ENCODE measurements at regions not wholly inside any gene's neighbourhood (a gene's known extent, or its start where the extent isn't known, plus 50 kb on each side); places are given as distances from the start of the nearest gene placed in this dataset.

GRCh38 chr2:129721236-129721635 lies 258.2 kb upstream of the RAB6C start:
- Histone ChIP-seq H3K9me3 (ENCODE audit: control insufficient read depth in 1 of 2, insufficient read depth in 1 of 2, low read length in 2 of 2) (peaks cover 0 to 4% of the 10 kb centered on the region in 2 experiments), H3K27ac (ENCODE audit: low read depth in 1 of 2, low read length in 2 of 2) (no peak overlapping the region), H3K36me3 (ENCODE audit: insufficient read depth, low read length) (no peaks in the 10 kb centered on the region), H3K4me3 (ENCODE audit: low read length) (no peak overlapping the region), H3K4me1 (ENCODE audit: insufficient read depth, low read length) (no peaks in the 10 kb centered on the region), H3K27me3 (ENCODE audit: control insufficient read depth in 1 of 2, insufficient read depth in 2 of 2, low read length in 2 of 2) (no peaks in the 10 kb centered on the region)
- no peaks in the 10 kb centered on the region for H3K4me1 Mint-ChIP-seq (ENCODE audit: low read depth)
- H3K4me3 Mint-ChIP-seq: no peak overlapping the region
- DNase-seq (no peak), ATAC-seq (ENCODE audit: poor library complexity) (no peak)
- ChIA-PET CTCF (no interaction called here), POLR2A (no interaction called here)
- intact Hi-C loops (cut with DNase I, micrococcal nuclease): no loop called here
- H3K36me3 Mint-ChIP-seq (ENCODE audit: low read depth): no peaks in the 10 kb centered on the region
- no peak overlapping the region for H3K27ac Mint-ChIP-seq
- TF ChIP-seq, protein P1, sequence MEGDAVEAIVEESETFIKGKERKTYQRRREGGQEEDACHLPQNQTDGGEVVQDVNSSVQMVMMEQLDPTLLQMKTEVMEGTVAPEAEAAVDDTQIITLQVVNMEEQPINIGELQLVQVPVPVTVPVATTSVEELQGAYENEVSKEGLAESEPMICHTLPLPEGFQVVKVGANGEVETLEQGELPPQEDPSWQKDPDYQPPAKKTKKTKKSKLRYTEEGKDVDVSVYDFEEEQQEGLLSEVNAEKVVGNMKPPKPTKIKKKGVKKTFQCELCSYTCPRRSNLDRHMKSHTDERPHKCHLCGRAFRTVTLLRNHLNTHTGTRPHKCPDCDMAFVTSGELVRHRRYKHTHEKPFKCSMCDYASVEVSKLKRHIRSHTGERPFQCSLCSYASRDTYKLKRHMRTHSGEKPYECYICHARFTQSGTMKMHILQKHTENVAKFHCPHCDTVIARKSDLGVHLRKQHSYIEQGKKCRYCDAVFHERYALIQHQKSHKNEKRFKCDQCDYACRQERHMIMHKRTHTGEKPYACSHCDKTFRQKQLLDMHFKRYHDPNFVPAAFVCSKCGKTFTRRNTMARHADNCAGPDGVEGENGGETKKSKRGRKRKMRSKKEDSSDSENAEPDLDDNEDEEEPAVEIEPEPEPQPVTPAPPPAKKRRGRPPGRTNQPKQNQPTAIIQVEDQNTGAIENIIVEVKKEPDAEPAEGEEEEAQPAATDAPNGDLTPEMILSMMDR (IDR thresholded peaks at IDR 0.05): no peak
- H3K9me3 Mint-ChIP-seq: no peaks in the 10 kb centered on the region
- peaks cover 11% of the 10 kb centered on the region for H3K27me3 Mint-ChIP-seq

DNA sequence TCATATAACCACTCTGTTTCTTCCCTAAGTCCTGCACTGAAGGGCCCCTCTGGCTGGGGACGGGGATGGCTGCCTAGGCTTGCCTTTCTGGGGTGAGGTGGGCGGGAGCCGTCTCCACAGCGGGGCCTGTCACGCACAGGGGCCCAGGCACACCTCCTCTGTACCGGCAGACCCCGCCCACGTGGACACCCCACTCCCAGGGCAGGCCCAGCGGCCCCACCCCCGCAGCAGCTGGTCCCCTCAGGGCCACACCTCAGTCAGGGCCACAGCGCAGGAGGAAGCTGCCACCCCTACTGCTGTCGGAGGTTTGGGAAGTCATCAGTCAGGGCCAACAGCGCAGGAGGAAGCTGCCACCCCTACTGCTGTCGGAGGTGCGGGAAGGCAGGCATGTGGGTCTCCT lies 257.6 kb upstream of the RAB6C start:
- Mint-ChIP-seq H3K27me3 (peaks cover 11% of the 10 kb centered on the region), H3K4me1 (ENCODE audit: low read depth) (no peaks in the 10 kb centered on the region), H3K36me3 (ENCODE audit: low read depth) (no peaks in the 10 kb centered on the region), H3K9me3 (no peaks in the 10 kb centered on the region), H3K4me3 (no peak overlapping the region), H3K27ac (no peak overlapping the region)
- Histone ChIP-seq H3K36me3 (ENCODE audit: insufficient read depth, low read length) (no peaks in the 10 kb centered on the region), H3K4me1 (ENCODE audit: insufficient read depth, low read length) (no peaks in the 10 kb centered on the region), H3K9me3 (ENCODE audit: control insufficient read depth in 1 of 2, insufficient read depth in 1 of 2, low read length in 2 of 2) (peaks cover 0 to 4% of the 10 kb centered on the region in 2 experiments), H3K27me3 (ENCODE audit: control insufficient read depth in 1 of 2, insufficient read depth in 2 of 2, low read length in 2 of 2) (no peaks in the 10 kb centered on the region), H3K27ac (ENCODE audit: low read depth in 1 of 2, low read length in 2 of 2) (no peak overlapping the region), H3K4me3 (ENCODE audit: low read length) (no peak overlapping the region)
- DNase-seq (no peak), ATAC-seq (ENCODE audit: poor library complexity) (no peak)
- TF ChIP-seq, protein P1 (IDR thresholded peaks at IDR 0.05): no peak
- intact Hi-C loops (cut with DNase I, micrococcal nuclease): no loop called here
- ChIA-PET POLR2A (no interaction called here), CTCF (no interaction called here)

GRCh38 chr2:129722306-129723019 lies 257.0 kb upstream of the RAB6C start:
- POLR2A ChIA-PET: no interaction called here
- H3K27ac ChIP-seq (ENCODE audit: low read depth in 1 of 2, low read length in 2 of 2): no peak overlapping the region
- Mint-ChIP-seq H3K4me3 (no peak overlapping the region), H3K4me1 (ENCODE audit: low read depth) (no peaks in the 10 kb centered on the region), H3K9me3 (no peaks in the 10 kb centered on the region), H3K27me3 (peaks cover 11% of the 10 kb centered on the region), H3K36me3 (ENCODE audit: low read depth) (no peaks in the 10 kb centered on the region), H3K27ac (no peak overlapping the region)
- no peak overlapping the region for H3K4me3 ChIP-seq (ENCODE audit: low read length)
- TF ChIP-seq, protein P1 (IDR thresholded peaks at IDR 0.05): no peak
- no peaks in the 10 kb centered on the region for H3K27me3 ChIP-seq (ENCODE audit: control insufficient read depth in 1 of 2, insufficient read depth in 2 of 2, low read length in 2 of 2)
- ATAC-seq (ENCODE audit: poor library complexity): no peak
- DNase-seq: no peak
- CTCF ChIA-PET: no interaction called here
- intact Hi-C loops (cut with DNase I, micrococcal nuclease): no loop called here
- H3K36me3 ChIP-seq (ENCODE audit: insufficient read depth, low read length): no peaks in the 10 kb centered on the region
- H3K4me1 ChIP-seq (ENCODE audit: insufficient read depth, low read length): no peaks in the 10 kb centered on the region
- peaks cover 0 to 4% of the 10 kb centered on the region in 2 experiments for H3K9me3 ChIP-seq (ENCODE audit: control insufficient read depth in 1 of 2, insufficient read depth in 1 of 2, low read length in 2 of 2)

Data from CD4-positive, alpha-beta T cell (primary cell).